ENCODE measurements at regions not wholly inside any gene's neighbourhood (a gene's known extent, or its start where the extent isn't known, plus 50 kb on each side); places are given as distances from the start of the nearest gene placed in this dataset.

DNA sequence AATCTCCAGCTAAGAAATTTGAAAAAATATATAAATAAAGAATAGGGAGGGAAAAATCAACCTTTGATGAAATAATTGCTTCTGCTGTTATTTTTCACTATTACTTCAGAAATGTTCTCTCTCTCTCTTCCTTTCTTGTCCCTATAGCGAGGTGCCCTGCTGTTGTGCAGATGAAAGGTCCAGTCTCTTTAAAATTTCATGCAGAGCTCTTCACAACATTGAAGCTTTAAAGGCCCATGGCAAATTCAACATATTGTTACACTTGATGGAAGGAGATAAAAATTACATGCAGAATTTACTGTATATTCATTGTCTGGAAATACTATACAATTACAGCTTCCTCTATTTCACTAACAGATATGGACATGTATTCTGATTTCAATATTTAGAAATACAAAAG is 86.4 kb upstream of the PSMD7 start:
- Histone ChIP-seq H3K9me3 (ENCODE audit: control insufficient read depth, insufficient read depth, low read length) (no peaks in the 10 kb centered on the region; the same call in 1 of the 2 replicates), H2AK9ac (replicated peaks; ENCODE audit: low read depth, low read length, poor library complexity) (no peak overlapping the region), H3K4me1 (ENCODE audit: control insufficient read depth, insufficient read depth, low read length) (no peaks in the 10 kb centered on the region), H4K5ac (ENCODE audit: low read depth, low read length) (no peak overlapping the region), H3K18ac (ENCODE audit: low read depth, low read length) (no peak overlapping the region), H4K8ac (ENCODE audit: low read depth in 2 of 2, low read length in 2 of 2) (no peak overlapping the region), H3K27ac (ENCODE audit: insufficient read depth, low read length) (no peak overlapping the region), H3K14ac (replicated peaks; ENCODE audit: low read depth, low read length) (no peak overlapping the region), H2BK120ac (ENCODE audit: low read depth, low read length) (no peak overlapping the region), H3K4me3 (ENCODE audit: insufficient read depth, low read depth, low read length) (no peak overlapping the region), H3K36me3 (ENCODE audit: control insufficient read depth, insufficient read depth, low read length) (no peaks in the 10 kb centered on the region), H3K56ac (ENCODE audit: extremely low read depth, insufficient read depth, low read length) (no peak overlapping the region), H3K4ac (ENCODE audit: low read depth, low read length) (no peak overlapping the region), H3K9me1 (ENCODE audit: insufficient read depth, low read length) (no peaks in the 10 kb centered on the region), H4K20me1 (ENCODE audit: insufficient read depth, low read length) (no peaks in the 10 kb centered on the region), H3K79me1 (ENCODE audit: low read depth in 1 of 2, low read length in 2 of 2) (no peaks in the 10 kb centered on the region), H2AK5ac (ENCODE audit: low read depth, low read length) (no peak overlapping the region), H3K23ac (ENCODE audit: low read depth, low read length) (no peak overlapping the region), H3K4me2 (ENCODE audit: low read depth, low read length) (no peak overlapping the region), H2AFZ (replicated peaks; ENCODE audit: low read length, poor library complexity) (no peak overlapping the region), H4K91ac (ENCODE audit: insufficient read depth, low read depth, low read length) (no peak overlapping the region), H3K27me3 (ENCODE audit: control insufficient read depth, insufficient read depth, low read length) (no peaks in the 10 kb centered on the region), H2BK20ac (ENCODE audit: low read depth, low read length) (no peak overlapping the region), H2BK5ac (ENCODE audit: low read depth, low read length, poor library complexity, severe bottlenecking) (no peak overlapping the region), H3K9ac (ENCODE audit: low read depth, low read length) (no peak overlapping the region), H2BK15ac (ENCODE audit: low read depth, low read length) (no peak overlapping the region)
- no peak for DNase-seq
- ATAC-seq (ENCODE audit: low read depth): no peak
- POLR2A ChIA-PET (ENCODE audit: unreplicated experiment): no interaction called here
- no peak for TF ChIP-seq SMC3 (IDR thresholded peaks at IDR 0.05; ENCODE audit: low read depth, low read length)
- TF ChIP-seq RAD21 (IDR thresholded peaks at IDR 0.05; ENCODE audit: low read length): no peak
- no peak for TF ChIP-seq POLR2A (IDR thresholded peaks at IDR 0.05; ENCODE audit: low read depth, low read length)
- TF ChIP-seq, protein P1, sequence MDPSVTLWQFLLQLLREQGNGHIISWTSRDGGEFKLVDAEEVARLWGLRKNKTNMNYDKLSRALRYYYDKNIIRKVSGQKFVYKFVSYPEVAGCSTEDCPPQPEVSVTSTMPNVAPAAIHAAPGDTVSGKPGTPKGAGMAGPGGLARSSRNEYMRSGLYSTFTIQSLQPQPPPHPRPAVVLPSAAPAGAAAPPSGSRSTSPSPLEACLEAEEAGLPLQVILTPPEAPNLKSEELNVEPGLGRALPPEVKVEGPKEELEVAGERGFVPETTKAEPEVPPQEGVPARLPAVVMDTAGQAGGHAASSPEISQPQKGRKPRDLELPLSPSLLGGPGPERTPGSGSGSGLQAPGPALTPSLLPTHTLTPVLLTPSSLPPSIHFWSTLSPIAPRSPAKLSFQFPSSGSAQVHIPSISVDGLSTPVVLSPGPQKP (IDR thresholded peaks at IDR 0.05; ENCODE audit: borderline replicate concordance, low read depth, low read length): no peak
- no peak for TF ChIP-seq RFX5 (IDR thresholded peaks at IDR 0.05; ENCODE audit: low read depth, low read length)
- no peak for TF ChIP-seq NFE2L2 (IDR thresholded peaks at IDR 0.05; ENCODE audit: low read depth, low read length)
- no peak for TF ChIP-seq BHLHE40 (IDR thresholded peaks at IDR 0.05; ENCODE audit: low read depth, low read length)
- TF ChIP-seq MAFK (IDR thresholded peaks at IDR 0.05; ENCODE audit: low read depth, low read length): no peak
- TF ChIP-seq, protein P2, sequence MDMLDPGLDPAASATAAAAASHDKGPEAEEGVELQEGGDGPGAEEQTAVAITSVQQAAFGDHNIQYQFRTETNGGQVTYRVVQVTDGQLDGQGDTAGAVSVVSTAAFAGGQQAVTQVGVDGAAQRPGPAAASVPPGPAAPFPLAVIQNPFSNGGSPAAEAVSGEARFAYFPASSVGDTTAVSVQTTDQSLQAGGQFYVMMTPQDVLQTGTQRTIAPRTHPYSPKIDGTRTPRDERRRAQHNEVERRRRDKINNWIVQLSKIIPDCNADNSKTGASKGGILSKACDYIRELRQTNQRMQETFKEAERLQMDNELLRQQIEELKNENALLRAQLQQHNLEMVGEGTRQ (IDR thresholded peaks at IDR 0.05; ENCODE audit: low read depth, low read length): no peak
- TF ChIP-seq MXI1 (IDR thresholded peaks at IDR 0.05; ENCODE audit: borderline replicate concordance, low read depth, low read length): no peak
- TF ChIP-seq CEBPB (IDR thresholded peaks at IDR 0.05; ENCODE audit: low read depth, low read length): no peak
- no peak for TF ChIP-seq MAZ (IDR thresholded peaks at IDR 0.05; ENCODE audit: borderline replicate concordance, low read depth, low read length)
- no peak for TF ChIP-seq RCOR1 (IDR thresholded peaks at IDR 0.05; ENCODE audit: insufficient replicate concordance, low read length)
- TF ChIP-seq FOS (IDR thresholded peaks at IDR 0.05; ENCODE audit: low read depth, low read length): no peak
- no peak for TF ChIP-seq CHD1 (IDR thresholded peaks at IDR 0.05; ENCODE audit: low read depth, low read length)
- intact Hi-C loops (cut with micrococcal nuclease) (no loop called here), in situ Hi-C loops (cut with MboI; ENCODE audit: low sequenced_read_pairs) (no loop called here), dilution Hi-C loops (cut with HindIII; ENCODE audit: low sequenced_read_pairs, unreplicated experiment) (no loop called here)
- WGBS, 2 experiments (ENCODE audit: extremely low coverage in 2 of 2, insufficient read length in 1 of 2): no CpG with 5 or more reads among the region's 1 CpG
- BruUV-seq (replicated peaks): no TSS peak
- CTCF ChIA-PET: no interaction called here
